Stimulated activated naive CD8-positive, alpha-beta T cell treated with anti-CD3 and anti-CD28 coated beads, Interleukin-15, Interleukin-2, amounts not matched to agents 100 ng/mL and 50 ng/mL, for 24 hours (primary cell): ENCODE measurements at regions not wholly inside any gene's neighbourhood (a gene's known extent, or its start where the extent isn't known, plus 50 kb on each side); places are given as distances from the start of the nearest gene placed in this dataset.

ENCODE experiments used
- H3K27ac Mint-ChIP-seq: one replicate; pipeline ENCODE4 v1.8.0; 2021; ENCODE audit warnings: mild to moderate bottlenecking, mixed read lengths
- H3K27me3 Mint-ChIP-seq: one replicate; pipeline ENCODE4 v1.8.0; 2021; ENCODE audit warnings: mixed read lengths
- H3K36me3 Mint-ChIP-seq: one replicate; pipeline ENCODE4 v1.8.0; 2021; ENCODE audit warnings: low read depth, mixed read lengths
- H3K4me1 Mint-ChIP-seq: one replicate; pipeline ENCODE4 v1.8.0; 2021; ENCODE audit warnings: low read depth, mixed read lengths
- H3K4me3 Mint-ChIP-seq: one replicate; pipeline ENCODE4 v1.8.0; 2021; ENCODE audit warnings: mild to moderate bottlenecking, mixed read lengths
- H3K9me3 Mint-ChIP-seq: one replicate; pipeline ENCODE4 v1.8.0; 2021; ENCODE audit warnings: mixed read lengths

DNA sequence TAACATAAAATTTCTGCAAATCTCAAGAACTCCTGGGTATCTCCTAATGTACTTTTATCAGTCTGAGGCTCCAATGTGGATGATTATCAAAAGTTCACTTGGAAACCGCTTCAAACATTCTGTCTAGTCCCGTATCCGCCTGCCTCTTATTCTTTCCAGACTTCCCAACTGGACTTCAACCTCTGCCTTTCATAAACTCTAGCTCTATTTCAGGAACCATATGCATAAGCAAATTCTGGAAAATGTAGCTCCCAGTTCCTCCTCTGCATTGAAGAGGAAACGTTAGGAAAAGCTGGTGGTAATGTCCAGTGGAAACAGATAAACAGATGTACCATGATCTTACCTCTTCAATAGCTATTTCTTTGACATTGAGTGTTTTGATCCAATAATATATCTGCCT is 285.0 kb downstream of the KCNJ2 start:
- Mint-ChIP-seq H3K27ac (no peak overlapping the region), H3K4me3 (no peak overlapping the region), H3K36me3 (no peaks in the 10 kb centered on the region), H3K4me1 (no peaks in the 10 kb centered on the region), H3K9me3 (peaks cover 11% of the 10 kb centered on the region), H3K27me3 (no peaks in the 10 kb centered on the region)

DNA sequence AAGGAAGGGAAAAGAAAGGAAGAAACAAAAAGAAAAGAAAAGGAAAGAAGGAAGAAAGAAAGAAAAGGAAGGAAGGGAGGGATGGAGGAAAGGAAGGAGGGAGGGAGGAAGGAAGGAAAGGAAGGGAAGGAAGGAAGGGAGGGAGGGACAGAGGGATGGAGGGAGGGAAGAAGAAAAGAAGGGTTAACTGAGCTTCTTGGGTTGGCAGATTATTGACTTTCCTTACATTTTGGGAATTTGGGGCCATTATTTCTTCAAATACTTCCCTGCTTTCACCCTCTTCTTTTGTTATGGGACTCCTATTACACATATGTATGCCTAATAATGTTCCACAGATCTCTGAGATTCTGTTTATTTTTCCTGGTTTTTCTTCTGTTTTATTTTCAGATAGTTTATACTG is 285.6 kb downstream of the KCNJ2 start:
- Mint-ChIP-seq H3K4me3 (no peak overlapping the region), H3K27me3 (no peaks in the 10 kb centered on the region), H3K9me3 (peaks cover 11% of the 10 kb centered on the region), H3K4me1 (no peaks in the 10 kb centered on the region), H3K27ac (no peak overlapping the region), H3K36me3 (no peaks in the 10 kb centered on the region)

DNA sequence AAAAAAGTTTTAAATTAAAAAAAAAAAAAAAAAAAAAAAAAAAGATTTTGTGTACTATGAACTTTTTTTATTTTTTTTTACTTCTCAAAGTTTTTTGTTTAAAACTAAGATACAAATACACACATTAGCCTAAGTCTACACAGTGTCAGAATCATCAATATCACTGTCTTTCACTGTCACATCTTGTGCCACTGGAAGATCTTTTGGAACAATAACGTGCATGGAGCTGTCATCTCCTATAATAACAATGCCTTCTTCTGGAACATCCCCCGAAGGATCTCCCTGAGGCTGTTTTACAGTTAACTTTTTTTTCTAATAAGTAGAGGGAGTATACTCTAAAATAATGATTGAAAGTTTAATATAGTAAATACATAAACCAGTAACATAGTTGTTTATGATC is 295.7 kb downstream of the KCNJ2 start:
- no peaks in the 10 kb centered on the region for H3K27me3 Mint-ChIP-seq
- no peaks in the 10 kb centered on the region for H3K4me1 Mint-ChIP-seq
- no peak overlapping the region for H3K27ac Mint-ChIP-seq
- no peaks in the 10 kb centered on the region for H3K9me3 Mint-ChIP-seq
- H3K36me3 Mint-ChIP-seq = no peaks in the 10 kb centered on the region
- H3K4me3 Mint-ChIP-seq = no peak overlapping the region

DNA sequence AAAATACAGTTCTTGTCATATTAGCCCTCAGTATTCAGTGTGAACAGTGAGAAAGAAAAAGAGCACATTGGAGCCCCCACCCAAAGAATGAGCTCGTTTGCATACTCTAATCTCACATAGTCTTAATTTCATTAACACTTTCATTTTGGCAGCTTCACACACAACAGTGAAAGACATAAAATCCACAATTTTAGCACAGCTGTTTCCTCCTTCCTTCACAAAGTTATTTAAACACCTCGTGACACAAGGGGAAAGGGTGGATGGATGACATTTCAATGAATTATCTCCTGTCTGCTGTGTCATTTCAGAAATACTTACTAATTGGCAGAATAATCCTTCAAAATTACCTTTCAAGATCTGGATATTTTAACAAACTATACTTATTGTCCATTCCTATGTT is 299.3 kb downstream of the KCNJ2 start:
- H3K9me3 Mint-ChIP-seq = no peaks in the 10 kb centered on the region
- no peaks in the 10 kb centered on the region for H3K36me3 Mint-ChIP-seq
- H3K4me3 Mint-ChIP-seq = no peak overlapping the region
- H3K27me3 Mint-ChIP-seq = no peaks in the 10 kb centered on the region
- no peaks in the 10 kb centered on the region for H3K4me1 Mint-ChIP-seq
- H3K27ac Mint-ChIP-seq = no peak overlapping the region

DNA sequence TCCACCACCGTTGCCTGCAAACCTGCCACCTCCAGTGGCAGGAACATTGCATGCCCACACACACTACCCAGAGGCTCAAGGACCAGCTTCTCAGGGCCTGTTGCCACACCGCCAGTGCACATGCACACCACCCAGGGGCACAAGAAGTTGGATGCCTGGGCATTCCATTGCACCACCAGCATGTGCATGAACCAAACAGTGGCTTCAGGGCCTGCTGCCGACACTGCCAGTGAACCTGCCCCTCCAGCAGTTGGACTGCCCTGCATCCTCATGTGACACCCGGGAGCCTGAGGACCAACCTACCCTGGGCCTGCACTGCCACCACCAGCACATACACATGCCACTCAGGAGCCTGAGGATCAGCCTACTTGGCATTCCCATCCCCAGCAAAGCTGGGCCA is 303.7 kb downstream of the KCNJ2 start:
- H3K36me3 Mint-ChIP-seq = no peaks in the 10 kb centered on the region
- H3K4me1 Mint-ChIP-seq = no peaks in the 10 kb centered on the region
- no peak overlapping the region for H3K4me3 Mint-ChIP-seq
- no peak overlapping the region for H3K27ac Mint-ChIP-seq
- H3K9me3 Mint-ChIP-seq = peaks cover 5% of the 10 kb centered on the region
- no peaks in the 10 kb centered on the region for H3K27me3 Mint-ChIP-seq

DNA sequence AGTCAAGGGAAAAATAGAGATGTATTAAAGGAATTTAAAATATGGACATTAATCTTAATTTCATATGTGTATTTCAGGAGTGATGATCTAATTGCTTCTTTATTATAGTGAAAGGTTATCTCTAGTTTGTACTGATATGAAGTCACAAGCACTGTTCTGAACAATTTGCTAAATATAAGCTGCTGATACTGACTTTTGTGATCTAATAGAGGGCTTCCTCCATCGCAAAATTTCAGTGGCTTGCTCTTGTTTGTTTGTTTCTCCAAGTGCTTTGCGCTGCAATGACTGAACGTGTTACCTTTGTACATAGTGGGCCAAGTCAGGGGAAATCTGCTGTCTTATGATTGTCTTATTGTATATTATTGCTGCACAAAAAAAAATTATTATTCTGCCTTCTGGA is 307.0 kb downstream of the KCNJ2 start:
- Mint-ChIP-seq H3K9me3 (peaks cover 5% of the 10 kb centered on the region), H3K27ac (no peak overlapping the region), H3K36me3 (no peaks in the 10 kb centered on the region), H3K27me3 (no peaks in the 10 kb centered on the region), H3K4me3 (no peak overlapping the region), H3K4me1 (no peaks in the 10 kb centered on the region)

DNA sequence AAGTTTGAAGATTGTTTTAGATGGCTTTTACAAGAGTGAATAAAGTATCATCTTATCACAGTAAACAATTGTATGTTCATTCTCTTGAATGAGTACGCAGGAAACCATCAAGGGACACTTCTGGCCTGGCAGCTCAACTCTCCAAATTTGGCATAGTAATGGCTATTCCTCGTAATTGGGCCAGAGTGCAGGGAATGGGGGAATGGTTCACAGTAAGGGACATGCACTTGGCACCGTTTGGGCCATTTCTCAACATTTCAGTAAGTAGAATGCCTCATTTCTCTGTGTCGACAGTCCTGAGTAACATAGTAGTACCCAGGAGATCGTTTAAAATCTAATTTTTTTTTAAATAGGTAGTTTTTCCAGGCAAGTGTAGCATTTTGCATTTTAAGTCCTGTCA is 309.6 kb downstream of the KCNJ2 start:
- Mint-ChIP-seq H3K27me3 (no peaks in the 10 kb centered on the region), H3K4me1 (no peaks in the 10 kb centered on the region), H3K9me3 (peaks cover 12% of the 10 kb centered on the region), H3K36me3 (no peaks in the 10 kb centered on the region), H3K4me3 (no peak overlapping the region), H3K27ac (no peak overlapping the region)

DNA sequence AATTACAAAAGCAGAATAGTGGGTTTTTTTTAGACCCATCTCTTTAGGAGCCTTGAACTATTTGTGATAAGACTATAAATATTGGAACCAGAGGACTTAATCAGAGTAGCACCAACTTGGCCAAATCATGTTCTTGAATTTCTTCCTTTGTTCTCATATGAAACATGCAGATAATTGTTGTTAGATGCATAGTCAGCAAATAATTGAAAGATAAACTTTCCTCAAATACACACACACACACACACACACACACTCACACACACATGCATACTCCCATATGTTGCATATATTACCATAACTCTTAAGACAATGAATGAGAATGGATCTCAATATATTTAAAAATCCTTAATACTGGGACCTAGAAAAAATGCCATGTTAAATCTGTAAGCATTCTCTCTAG is 310.4 kb downstream of the KCNJ2 start:
- Mint-ChIP-seq H3K27ac (no peak overlapping the region), H3K27me3 (no peaks in the 10 kb centered on the region), H3K4me3 (no peak overlapping the region), H3K9me3 (peaks cover 7% of the 10 kb centered on the region), H3K4me1 (no peaks in the 10 kb centered on the region), H3K36me3 (no peaks in the 10 kb centered on the region)

DNA sequence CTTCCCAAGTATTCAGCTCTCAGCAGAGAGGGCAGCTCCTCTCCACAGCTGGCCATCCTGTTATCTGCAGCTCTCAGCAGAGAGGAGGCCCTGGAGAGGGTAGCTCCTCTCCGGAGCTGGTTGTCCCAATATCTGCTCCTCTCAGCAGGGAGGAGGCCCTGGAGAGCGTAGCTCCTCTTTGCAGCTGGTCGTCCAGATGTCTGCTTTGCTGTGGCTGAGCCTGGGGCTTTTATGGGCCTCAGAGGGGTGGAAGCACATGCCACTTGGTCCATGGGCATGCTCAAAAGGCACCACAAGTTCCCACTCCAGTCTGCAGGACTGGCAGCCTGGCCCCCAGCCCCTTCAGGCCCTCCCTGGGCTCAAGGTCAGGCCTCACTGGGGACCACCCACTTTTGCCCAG is 314.3 kb downstream of the KCNJ2 start:
- Mint-ChIP-seq H3K4me1 (no peaks in the 10 kb centered on the region), H3K36me3 (no peaks in the 10 kb centered on the region), H3K27ac (no peak overlapping the region), H3K9me3 (peaks cover 7% of the 10 kb centered on the region), H3K4me3 (no peak overlapping the region), H3K27me3 (no peaks in the 10 kb centered on the region)

DNA sequence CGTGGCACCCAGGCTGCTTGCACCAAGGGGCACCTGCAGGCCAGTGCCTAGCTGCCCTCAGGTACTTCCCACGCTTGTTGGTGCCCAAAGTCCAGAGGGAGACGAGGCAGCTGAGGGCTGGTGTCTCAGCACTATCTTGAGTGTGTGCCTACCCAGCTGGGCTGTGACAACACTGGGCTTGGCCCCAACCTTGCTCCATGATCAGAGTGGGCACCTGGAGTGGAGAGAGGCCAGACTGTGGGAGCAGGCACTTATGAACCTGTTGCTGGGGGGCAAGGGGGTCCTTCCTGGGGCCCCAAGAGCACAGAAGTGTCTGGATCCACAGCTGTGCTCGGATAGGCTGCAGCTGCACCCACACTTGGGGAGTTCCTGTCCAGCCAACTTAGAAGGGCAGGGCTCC is 314.7 kb downstream of the KCNJ2 start:
- Mint-ChIP-seq H3K36me3 (no peaks in the 10 kb centered on the region), H3K27ac (no peak overlapping the region), H3K4me3 (no peak overlapping the region), H3K27me3 (no peaks in the 10 kb centered on the region), H3K9me3 (peaks cover 7% of the 10 kb centered on the region), H3K4me1 (no peaks in the 10 kb centered on the region)

DNA sequence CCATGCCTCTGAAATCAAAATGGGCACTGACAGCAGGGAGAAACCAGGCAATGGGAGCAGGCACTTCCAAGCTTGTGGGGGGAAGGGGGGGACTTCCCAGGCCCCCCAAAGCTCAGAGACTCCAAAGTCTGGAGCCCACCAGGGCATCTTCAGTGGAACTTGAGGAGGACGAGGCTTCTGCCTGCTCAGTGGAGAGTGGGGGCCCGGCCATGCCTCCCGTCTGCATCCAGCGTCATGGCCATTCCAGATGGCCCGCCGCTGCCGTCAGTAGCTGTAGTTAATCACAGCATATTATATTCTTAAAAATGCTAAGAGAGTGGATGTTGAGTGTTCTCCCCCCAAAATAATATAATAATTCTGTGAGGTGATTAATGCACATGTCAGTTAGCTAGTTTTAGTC is 315.2 kb downstream of the KCNJ2 start:
- Mint-ChIP-seq H3K4me1 (no peaks in the 10 kb centered on the region), H3K36me3 (no peaks in the 10 kb centered on the region), H3K4me3 (no peak overlapping the region), H3K27me3 (no peaks in the 10 kb centered on the region), H3K27ac (no peak overlapping the region), H3K9me3 (peaks cover 7% of the 10 kb centered on the region)

DNA sequence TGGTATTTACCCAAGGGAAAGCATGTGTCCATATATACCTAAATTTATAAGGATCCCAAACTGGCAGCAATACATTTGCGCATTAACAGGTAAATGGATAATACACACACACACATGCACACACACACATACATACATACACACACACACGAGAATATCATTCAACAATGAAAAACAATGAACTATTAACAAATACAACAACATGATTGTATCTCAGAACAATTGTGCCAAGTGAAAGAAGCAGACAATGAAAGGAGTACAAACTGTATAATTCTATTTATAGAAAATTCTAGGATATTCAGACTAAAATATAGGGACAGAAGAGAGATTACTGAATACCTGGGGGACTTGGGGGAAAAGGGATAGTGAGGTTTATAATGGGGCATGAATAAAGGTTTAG is 323.0 kb downstream of the KCNJ2 start:
- Mint-ChIP-seq H3K4me3 (no peak overlapping the region), H3K9me3 (peaks cover 7% of the 10 kb centered on the region), H3K27me3 (peaks cover 6% of the 10 kb centered on the region), H3K36me3 (no peaks in the 10 kb centered on the region), H3K4me1 (no peaks in the 10 kb centered on the region), H3K27ac (no peak overlapping the region)

DNA sequence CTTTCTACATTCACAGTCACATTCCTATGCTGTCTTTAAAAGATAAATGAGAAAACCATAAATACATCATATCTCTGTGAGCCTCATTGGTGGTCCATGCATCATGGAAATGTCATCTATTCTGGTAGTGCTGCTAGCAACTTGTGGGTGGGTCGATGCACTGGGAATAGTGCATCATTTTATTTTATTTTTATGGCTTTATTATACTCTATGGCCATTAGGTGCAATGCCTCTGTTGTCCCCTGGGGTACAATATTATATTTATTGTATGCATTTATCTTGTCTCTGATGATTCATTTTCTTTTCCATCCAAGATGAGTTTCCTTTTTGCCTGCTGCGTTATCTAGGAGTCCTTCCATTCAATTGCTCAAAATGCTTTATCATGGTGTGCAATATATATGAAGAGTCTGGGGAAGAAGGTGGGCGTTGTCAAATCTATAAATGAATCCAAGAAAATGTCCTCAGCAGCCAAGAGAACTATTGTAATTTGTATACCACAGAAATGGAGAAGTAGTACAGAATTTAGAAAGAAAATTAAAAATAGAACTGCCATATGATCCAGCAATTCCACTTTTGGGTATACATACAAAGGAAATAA is 324.0 kb downstream of the KCNJ2 start:
- Mint-ChIP-seq H3K4me1 (no peaks in the 10 kb centered on the region), H3K27ac (no peak overlapping the region), H3K27me3 (peaks cover 6% of the 10 kb centered on the region), H3K36me3 (no peaks in the 10 kb centered on the region), H3K9me3 (peaks cover 7% of the 10 kb centered on the region), H3K4me3 (no peak overlapping the region)

DNA sequence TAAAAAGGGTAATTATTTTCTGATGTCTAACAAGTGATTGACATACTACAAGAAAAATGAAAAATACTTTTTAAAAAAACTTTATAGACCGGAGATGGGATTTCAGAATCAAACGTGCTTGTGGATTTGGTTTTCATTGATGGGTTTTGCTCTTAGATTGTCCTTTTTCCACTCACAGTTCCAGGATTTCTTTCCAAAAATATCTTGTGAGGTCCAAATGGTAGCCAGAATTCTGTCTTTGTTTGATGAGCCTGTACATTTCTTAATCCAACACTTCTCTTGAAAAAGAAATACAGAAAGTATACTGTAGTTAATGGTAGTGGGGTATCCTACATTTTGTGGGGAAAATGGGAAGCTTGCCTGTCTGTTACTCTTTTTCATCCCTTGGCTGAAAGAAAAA is 329.3 kb downstream of the KCNJ2 start:
- no peaks in the 10 kb centered on the region for H3K4me1 Mint-ChIP-seq
- no peaks in the 10 kb centered on the region for H3K36me3 Mint-ChIP-seq
- H3K27me3 Mint-ChIP-seq = peaks cover 6% of the 10 kb centered on the region
- H3K9me3 Mint-ChIP-seq = peaks cover 4% of the 10 kb centered on the region
- H3K4me3 Mint-ChIP-seq = no peak overlapping the region
- no peak overlapping the region for H3K27ac Mint-ChIP-seq

DNA sequence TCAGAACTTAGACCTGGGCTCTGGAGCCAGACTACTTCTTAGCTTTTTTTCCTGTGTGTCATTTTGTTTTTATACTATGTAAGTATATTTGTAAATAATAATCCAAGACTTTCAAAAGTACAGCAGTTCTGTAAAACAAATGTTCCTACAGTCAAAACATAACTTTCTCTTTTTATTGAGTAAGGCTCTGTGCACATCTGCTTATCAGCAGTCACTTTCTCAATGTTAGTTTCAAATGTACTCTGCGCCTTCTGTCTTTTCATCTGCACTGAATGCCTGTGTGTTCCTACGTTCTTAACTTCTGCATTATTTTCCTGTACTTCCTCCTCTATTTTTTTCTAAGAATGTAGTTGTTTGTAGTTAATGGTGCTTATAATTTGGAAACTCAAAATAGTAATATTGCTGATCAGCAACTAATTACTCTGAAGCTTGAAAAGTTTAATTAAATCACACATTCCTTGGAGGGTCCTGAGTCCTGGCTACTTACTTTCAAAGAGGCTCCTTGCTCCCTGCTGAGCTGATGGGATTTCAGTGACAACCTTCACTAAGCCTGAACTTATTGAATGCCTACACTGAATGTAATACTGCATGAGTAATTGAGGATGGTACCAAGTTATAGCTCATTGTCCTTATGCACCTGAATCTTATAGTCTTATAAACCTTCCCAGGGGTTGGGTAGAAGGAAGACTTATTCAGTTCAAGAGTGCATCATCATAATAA is 329.9 kb downstream of the KCNJ2 start:
- Mint-ChIP-seq H3K9me3 (no peaks in the 10 kb centered on the region), H3K36me3 (no peaks in the 10 kb centered on the region), H3K4me3 (no peak overlapping the region), H3K27ac (no peak overlapping the region), H3K27me3 (peaks cover 6% of the 10 kb centered on the region), H3K4me1 (no peaks in the 10 kb centered on the region)

DNA sequence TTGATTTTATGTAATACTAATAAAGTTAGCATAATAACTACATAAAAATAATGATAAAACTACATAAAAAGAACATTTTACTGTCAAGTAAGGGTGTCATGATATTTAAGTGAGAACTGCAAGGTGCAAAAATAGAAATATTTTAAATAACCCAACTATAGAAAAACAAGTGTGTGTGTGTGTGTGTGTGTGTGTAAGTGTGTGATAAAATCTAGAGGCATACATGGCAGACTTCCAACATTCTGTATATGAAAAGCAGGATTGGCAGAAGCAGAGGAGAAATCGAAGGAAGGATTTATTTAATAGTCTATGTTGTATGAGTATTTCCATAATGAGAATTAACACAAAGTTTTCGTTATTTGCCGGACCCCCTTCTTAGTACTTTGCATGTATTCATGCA is 334.1 kb downstream of the KCNJ2 start:
- no peaks in the 10 kb centered on the region for H3K36me3 Mint-ChIP-seq
- no peak overlapping the region for H3K4me3 Mint-ChIP-seq
- no peaks in the 10 kb centered on the region for H3K9me3 Mint-ChIP-seq
- no peaks in the 10 kb centered on the region for H3K4me1 Mint-ChIP-seq
- H3K27me3 Mint-ChIP-seq = peaks cover under 1% of the 10 kb centered on the region
- H3K27ac Mint-ChIP-seq = no peak overlapping the region
